ENCODE measurements at regions not wholly inside any gene's neighbourhood (a gene's known extent, or its start where the extent isn't known, plus 50 kb on each side); places are given as distances from the start of the nearest gene placed in this dataset.

DNA sequence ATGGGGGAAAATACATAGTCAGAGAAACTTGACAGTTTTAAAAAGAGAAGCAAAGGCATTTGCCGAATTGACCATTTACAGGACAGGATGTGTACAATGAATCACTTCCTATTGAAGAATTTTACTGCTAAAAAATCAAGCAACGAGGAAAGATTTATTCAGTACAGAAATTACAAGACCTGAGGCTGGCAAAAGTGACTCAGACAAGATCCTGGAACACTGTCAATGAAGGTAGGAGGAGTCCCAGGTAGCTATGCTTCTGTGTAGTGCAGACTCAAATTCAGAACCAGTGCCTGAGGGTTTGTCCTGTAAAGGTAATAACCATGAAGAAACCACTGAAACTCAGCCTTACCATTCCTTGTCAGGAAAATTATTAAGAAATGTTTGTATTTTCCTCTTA lies 120.9 kb downstream of the ZMAT3 start:
- POLR2A ChIA-PET = no interaction called here
- no peaks in the 10 kb centered on the region for H3K4me1 ChIP-seq (ENCODE audit: control insufficient read depth, insufficient read depth, low read length)
- DNase-seq (ENCODE audit: low read depth, low spot score) = no peak
- CTCF ChIA-PET = no interaction called here
- no peaks in the 10 kb centered on the region for H3K27me3 ChIP-seq (ENCODE audit: control insufficient read depth, insufficient read depth, low read length)
- intact Hi-C loops (cut with micrococcal nuclease; ENCODE audit: unreplicated experiment) = no loop called here
- no peak overlapping the region for H3K27ac ChIP-seq (ENCODE audit: low read length)
- no peak overlapping the region for H3K4me3 ChIP-seq (ENCODE audit: low read depth in 2 of 2, low read length in 2 of 2)
- no TSS peak for BruUV-seq (replicated peaks)
- in situ Hi-C loops (cut with HindIII; ENCODE audit: low pct_unique_long_range_greater_than_20kb, low sequenced_read_pairs) = no loop called here
- H3K9me3 ChIP-seq (ENCODE audit: control insufficient read depth, insufficient read depth, low read depth, low read length) = no peaks in the 10 kb centered on the region
- TF ChIP-seq SIN3A (IDR thresholded peaks at IDR 0.05; ENCODE audit: borderline replicate concordance, insufficient read depth, low read depth, low read length) (no peak), REST (IDR thresholded peaks at IDR 0.05; ENCODE audit: insufficient read depth in 1 of 2, low read depth in 2 of 2, low read length in 1 of 2) (no peak), POLR2AphosphoS5 (IDR thresholded peaks at IDR 0.05; ENCODE audit: low read depth, low read length) (no peak), TCF7L2 (IDR thresholded peaks at IDR 0.05; ENCODE audit: low read depth, low read length) (no peak)
- TF ChIP-seq, protein P1, sequence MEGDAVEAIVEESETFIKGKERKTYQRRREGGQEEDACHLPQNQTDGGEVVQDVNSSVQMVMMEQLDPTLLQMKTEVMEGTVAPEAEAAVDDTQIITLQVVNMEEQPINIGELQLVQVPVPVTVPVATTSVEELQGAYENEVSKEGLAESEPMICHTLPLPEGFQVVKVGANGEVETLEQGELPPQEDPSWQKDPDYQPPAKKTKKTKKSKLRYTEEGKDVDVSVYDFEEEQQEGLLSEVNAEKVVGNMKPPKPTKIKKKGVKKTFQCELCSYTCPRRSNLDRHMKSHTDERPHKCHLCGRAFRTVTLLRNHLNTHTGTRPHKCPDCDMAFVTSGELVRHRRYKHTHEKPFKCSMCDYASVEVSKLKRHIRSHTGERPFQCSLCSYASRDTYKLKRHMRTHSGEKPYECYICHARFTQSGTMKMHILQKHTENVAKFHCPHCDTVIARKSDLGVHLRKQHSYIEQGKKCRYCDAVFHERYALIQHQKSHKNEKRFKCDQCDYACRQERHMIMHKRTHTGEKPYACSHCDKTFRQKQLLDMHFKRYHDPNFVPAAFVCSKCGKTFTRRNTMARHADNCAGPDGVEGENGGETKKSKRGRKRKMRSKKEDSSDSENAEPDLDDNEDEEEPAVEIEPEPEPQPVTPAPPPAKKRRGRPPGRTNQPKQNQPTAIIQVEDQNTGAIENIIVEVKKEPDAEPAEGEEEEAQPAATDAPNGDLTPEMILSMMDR (IDR thresholded peaks at IDR 0.05) = no peak
- no peak for ATAC-seq
- H3K36me3 ChIP-seq (ENCODE audit: control insufficient read depth, insufficient read depth, low read length) = no peaks in the 10 kb centered on the region

DNA sequence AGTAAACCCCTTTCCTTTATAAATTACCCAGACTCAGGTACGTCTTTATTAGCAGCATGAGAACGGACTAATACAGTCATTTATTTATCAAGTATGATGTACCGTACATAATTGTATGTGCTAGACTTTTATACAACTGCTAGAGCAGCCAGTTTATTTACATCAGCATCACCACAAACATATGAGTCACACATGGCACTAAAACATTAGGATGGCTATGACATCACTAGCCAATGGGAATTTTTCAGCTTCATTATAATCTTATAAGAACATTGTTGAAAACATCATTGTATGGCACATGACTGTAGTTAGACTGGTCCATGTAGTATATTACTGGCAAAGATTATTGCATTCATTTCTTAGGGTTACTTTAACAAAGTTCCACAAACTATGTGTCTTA lies 121.7 kb downstream of the ZMAT3 start:
- Histone ChIP-seq H3K27me3 (ENCODE audit: control insufficient read depth, insufficient read depth, low read length) (no peaks in the 10 kb centered on the region), H3K4me1 (ENCODE audit: control insufficient read depth, insufficient read depth, low read length) (no peaks in the 10 kb centered on the region), H3K27ac (ENCODE audit: low read length) (no peak overlapping the region), H3K9me3 (ENCODE audit: control insufficient read depth, insufficient read depth, low read depth, low read length) (no peaks in the 10 kb centered on the region), H3K4me3 (ENCODE audit: low read depth in 2 of 2, low read length in 2 of 2) (no peak overlapping the region), H3K36me3 (ENCODE audit: control insufficient read depth, insufficient read depth, low read length) (no peaks in the 10 kb centered on the region)
- CTCF ChIA-PET = no interaction called here
- POLR2A ChIA-PET = no interaction called here
- in situ Hi-C loops (cut with HindIII; ENCODE audit: low pct_unique_long_range_greater_than_20kb, low sequenced_read_pairs) = no loop called here
- TF ChIP-seq TCF7L2 (IDR thresholded peaks at IDR 0.05; ENCODE audit: low read depth, low read length) (no peak), POLR2AphosphoS5 (IDR thresholded peaks at IDR 0.05; ENCODE audit: low read depth, low read length) (no peak)
- TF ChIP-seq, protein P1 (IDR thresholded peaks at IDR 0.05) = no peak
- BruUV-seq (replicated peaks) = no TSS peak
- DNase-seq (ENCODE audit: low read depth, low spot score) (no peak), ATAC-seq (no peak)
- intact Hi-C loops (cut with micrococcal nuclease; ENCODE audit: unreplicated experiment) = no loop called here

DNA sequence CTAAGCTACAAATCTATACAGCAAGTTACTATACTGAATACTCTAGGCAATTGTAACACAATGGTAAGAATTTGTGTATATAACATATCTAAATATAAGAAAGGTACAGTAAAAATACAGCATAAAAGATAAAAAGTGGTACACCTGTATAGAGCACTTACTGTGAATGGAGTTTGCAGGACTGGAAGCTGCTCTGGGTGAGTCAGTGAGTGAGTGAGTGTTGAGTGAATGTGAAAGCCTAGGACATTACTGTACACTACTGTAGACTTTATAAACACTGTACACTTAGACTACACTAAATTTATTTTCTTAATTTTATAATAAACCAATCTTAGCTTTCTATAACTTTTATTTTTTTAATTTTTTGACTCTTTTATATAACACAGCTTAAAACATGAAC lies 123.1 kb downstream of the ZMAT3 start:
- no peak for DNase-seq (ENCODE audit: low read depth, low spot score)
- H3K27me3 ChIP-seq (ENCODE audit: control insufficient read depth, insufficient read depth, low read length) = no peaks in the 10 kb centered on the region
- ChIA-PET POLR2A (no interaction called here), CTCF (no interaction called here)
- in situ Hi-C loops (cut with HindIII; ENCODE audit: low pct_unique_long_range_greater_than_20kb, low sequenced_read_pairs) = no loop called here
- H3K36me3 ChIP-seq (ENCODE audit: control insufficient read depth, insufficient read depth, low read length) = no peaks in the 10 kb centered on the region
- no peaks in the 10 kb centered on the region for H3K9me3 ChIP-seq (ENCODE audit: control insufficient read depth, insufficient read depth, low read depth, low read length)
- no peaks in the 10 kb centered on the region for H3K4me1 ChIP-seq (ENCODE audit: control insufficient read depth, insufficient read depth, low read length)
- no peak overlapping the region for H3K27ac ChIP-seq (ENCODE audit: low read length)
- no TSS peak for BruUV-seq (replicated peaks)
- no peak for TF ChIP-seq POLR2AphosphoS5 (IDR thresholded peaks at IDR 0.05; ENCODE audit: low read depth, low read length)
- TF ChIP-seq TCF7L2 (IDR thresholded peaks at IDR 0.05; ENCODE audit: low read depth, low read length) = no peak
- no peak for TF ChIP-seq REST (IDR thresholded peaks at IDR 0.05; ENCODE audit: insufficient read depth in 1 of 2, low read depth in 2 of 2, low read length in 1 of 2)
- TF ChIP-seq, protein P1 (IDR thresholded peaks at IDR 0.05) = no peak
- no peak for TF ChIP-seq SIN3A (IDR thresholded peaks at IDR 0.05; ENCODE audit: borderline replicate concordance, insufficient read depth, low read depth, low read length)
- intact Hi-C loops (cut with micrococcal nuclease; ENCODE audit: unreplicated experiment) = no loop called here
- no peak overlapping the region for H3K4me3 ChIP-seq (ENCODE audit: low read depth in 2 of 2, low read length in 2 of 2)
- ATAC-seq = no peak
